HEK293 (cell line): ENCODE measurements at regions not wholly inside any gene's neighbourhood (a gene's known extent, or its start where the extent isn't known, plus 50 kb on each side); places are given as distances from the start of the nearest gene placed in this dataset.

Experiments
- CTCF ChIP-seq: fragments of 450-650 bp; formaldehyde crosslinking; IDR thresholded peaks from 2 replicates; pipeline ENCODE4 v1.5.1; 2016; ENCODE audit warnings: missing biosample characterization, missing genetic modification characterization
- KLF8 ChIP-seq: fragments of 450-650 bp; formaldehyde crosslinking; IDR thresholded peaks from 2 replicates; pipeline ENCODE4 v1.5.1; 2016; ENCODE audit warnings: missing biosample characterization, missing genetic modification characterization
- REST ChIP-seq: fragments of 450-650 bp; formaldehyde crosslinking; IDR thresholded peaks from 2 replicates; pipeline ENCODE4 v1.5.1; 2016; ENCODE audit warnings: missing biosample characterization, missing genetic modification characterization
- YY2 ChIP-seq: fragments of 450-650 bp; formaldehyde crosslinking; IDR thresholded peaks from 2 replicates; pipeline ENCODE4 v1.5.1; 2016; ENCODE audit warnings: missing biosample characterization, missing genetic modification characterization
- ZNF114 ChIP-seq: fragments of 450-650 bp; formaldehyde crosslinking; IDR thresholded peaks from 2 replicates; pipeline ENCODE4 v1.5.0; 2017; ENCODE audit warnings: missing biosample characterization, missing genetic modification characterization
- ZNF221 ChIP-seq: fragments of 450-650 bp; formaldehyde crosslinking; IDR thresholded peaks from 2 replicates; pipeline ENCODE4 v1.5.1; 2017; ENCODE audit warnings: missing biosample characterization, missing genetic modification characterization, borderline replicate concordance
- ZNF311 ChIP-seq: fragments of 450-650 bp; formaldehyde crosslinking; IDR thresholded peaks from 2 replicates; pipeline ENCODE4 v1.5.1; 2017; ENCODE audit warnings: missing biosample characterization, missing genetic modification characterization, borderline replicate concordance
- ZNF341 ChIP-seq: fragments of 450-650 bp; formaldehyde crosslinking; IDR thresholded peaks from 2 replicates; pipeline ENCODE4; 2016; ENCODE audit warnings: low read depth, missing biosample characterization, missing genetic modification characterization
- ZNF513 ChIP-seq: fragments of 450-650 bp; IDR thresholded peaks from 2 replicates; pipeline ENCODE4 v1.5.1; 2018; ENCODE audit warnings: missing biosample characterization, missing genetic modification characterization
- ZNF610 ChIP-seq: fragments of 450-650 bp; formaldehyde crosslinking; IDR thresholded peaks from 2 replicates; pipeline ENCODE4 v1.5.1; 2016; ENCODE audit warnings: missing biosample characterization, missing genetic modification characterization, borderline replicate concordance

GRCh38 chr18:76228716-76229115 lies 266.3 kb downstream of the ZNF516 start:
- no peak for TF ChIP-seq ZNF311 (tag by site-specific recombination)
- no peak for TF ChIP-seq ZNF221 (tag by site-specific recombination)
- no peak for TF ChIP-seq CTCF (tag by site-specific recombination)
- TF ChIP-seq ZNF513 (tag by site-specific recombination) = no peak
- no peak for TF ChIP-seq REST (tag by site-specific recombination)
- TF ChIP-seq YY2 (tag by site-specific recombination) = no peak
- no peak for TF ChIP-seq ZNF341 (tag by site-specific recombination)
- TF ChIP-seq ZNF610 = no peak
- no peak for TF ChIP-seq KLF8 (tag by site-specific recombination)
- TF ChIP-seq ZNF114 (tag by site-specific recombination) = no peak
